HG03460 (cell line): ENCODE measurements at regions not wholly inside any gene's neighbourhood (a gene's known extent, or its start where the extent isn't known, plus 50 kb on each side); places are given as distances from the start of the nearest gene placed in this dataset.

ENCODE experiments used
- ATAC-seq: cut with Tn5 transposase; IDR thresholded peaks from one replicate; pipeline ENCODE4 v1.9.1; 2021; ENCODE audit not compliant: unreplicated experiment

DNA sequence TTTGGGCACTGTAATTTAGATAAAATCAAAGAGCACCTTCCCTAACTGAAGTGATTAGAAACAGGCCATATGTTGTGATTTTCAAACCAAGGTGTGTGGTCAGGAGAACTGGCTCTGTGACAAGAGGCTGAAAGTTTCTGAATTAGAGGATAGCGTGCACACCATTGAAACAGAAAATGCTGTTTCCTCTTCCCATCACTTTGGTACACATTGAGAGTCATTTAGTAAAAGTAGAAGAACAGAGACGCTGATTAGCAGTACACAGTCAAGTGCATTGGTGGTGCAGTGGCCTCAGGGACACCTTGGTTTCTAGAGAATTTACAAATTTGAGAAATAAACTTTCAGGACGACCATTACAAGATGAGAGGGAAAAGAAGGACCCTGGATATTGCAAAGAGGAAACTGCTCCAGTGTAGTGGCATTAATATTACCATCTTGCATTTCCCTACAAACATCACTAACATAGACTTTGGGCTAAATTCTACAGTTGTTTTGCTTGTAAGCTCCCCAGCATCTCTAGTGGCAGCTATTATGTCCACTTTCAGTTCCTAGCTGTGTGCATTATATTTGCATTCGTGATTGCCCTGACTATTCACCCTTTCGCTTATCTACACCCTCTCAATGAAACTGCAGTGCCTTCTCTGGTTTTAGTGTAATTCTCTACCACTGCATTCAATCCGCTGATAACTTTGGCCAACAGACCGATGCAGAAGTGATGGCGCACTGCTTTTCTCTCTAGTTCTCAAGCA is 728.1 kb upstream of the GRM7 start:
- ATAC-seq = no peak

DNA sequence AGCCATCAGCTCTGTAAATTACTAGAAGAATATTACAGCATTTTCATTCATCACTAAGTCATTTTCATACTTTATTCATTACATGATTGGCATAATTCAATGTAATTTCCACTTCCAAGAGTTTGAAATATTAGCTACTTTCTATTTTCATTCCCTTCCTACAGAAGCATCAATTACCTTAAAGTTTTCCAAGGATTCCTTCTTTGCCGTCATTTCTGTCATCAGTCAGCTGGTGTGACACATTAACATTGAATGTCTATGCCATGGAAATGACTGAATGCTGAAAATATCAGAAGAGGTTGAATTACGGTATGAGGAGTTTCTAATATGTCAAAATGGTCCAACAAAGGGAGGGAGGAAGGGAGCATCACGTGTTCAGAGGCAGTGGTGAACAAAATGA is 718.2 kb upstream of the GRM7 start:
- ATAC-seq = no peak

DNA sequence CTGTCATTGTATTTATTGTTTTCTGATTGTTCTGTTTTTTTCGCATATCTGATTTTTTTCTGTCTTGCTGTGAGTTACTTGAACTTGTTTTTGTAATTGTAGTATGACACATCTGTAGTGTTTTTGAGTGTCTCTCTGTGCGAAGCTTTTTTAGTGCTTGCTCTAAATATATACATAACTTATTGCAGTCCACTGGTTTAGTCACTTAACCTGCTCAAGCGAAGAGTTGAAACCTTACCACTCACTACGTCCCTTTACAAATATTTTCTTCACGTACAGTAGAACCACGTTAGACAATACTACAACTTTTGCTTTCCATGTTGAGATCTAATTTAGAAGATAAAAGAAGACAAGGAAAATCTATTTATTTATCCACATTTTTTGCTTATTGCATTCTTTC is 713.0 kb upstream of the GRM7 start:
- ATAC-seq = no peak

DNA sequence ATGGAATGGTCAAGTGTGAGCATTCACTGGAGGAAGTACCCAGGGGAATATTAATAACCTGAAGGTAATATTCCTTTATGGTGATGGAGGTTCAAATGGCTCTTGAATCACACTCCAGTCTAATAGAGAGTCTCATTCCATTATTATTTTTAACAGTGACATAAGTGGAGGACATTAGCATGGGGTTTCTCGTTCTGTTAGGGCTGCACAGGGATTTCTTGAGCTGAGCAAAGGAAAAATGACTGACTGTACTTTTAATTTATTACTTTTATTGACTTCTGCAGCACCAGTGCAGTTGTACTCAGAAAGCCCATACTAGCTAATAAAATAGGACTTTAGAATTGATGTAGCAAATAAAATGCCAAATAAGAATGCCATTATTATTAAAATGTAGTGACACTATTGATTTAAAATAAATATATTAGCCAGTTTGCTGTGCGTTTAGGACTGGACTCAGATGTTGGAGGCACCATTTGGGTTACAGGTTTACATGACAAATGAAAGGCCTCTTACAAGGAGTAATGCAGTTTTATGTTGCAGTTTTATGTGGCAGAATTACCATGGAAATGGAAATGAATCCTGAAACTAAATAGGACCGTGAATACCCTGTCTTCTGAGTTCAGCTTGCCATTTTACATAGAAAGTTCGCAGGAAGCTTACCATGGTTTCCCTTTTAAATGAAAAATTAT is 705.1 kb upstream of the GRM7 start:
- ATAC-seq = no peak

DNA sequence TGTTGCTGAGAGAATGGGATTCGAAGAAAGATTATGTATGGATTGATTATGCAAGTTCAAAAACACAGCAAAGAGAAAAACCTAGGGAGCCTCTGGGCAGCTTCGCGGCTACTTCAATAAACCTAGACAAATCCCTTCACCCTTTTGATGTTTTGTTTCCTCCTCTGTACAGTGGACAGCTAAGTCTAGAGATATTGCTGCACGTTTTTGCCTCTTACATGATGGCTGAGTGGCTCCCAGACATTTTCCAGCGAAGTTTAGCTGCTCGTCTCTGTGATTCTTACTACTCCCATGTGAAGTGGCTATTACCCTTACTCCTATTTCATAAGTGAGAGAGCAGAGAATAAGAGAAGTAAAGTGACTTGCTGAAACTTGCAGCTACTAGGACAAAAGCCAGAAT is 695.0 kb upstream of the GRM7 start:
- no peak for ATAC-seq

DNA sequence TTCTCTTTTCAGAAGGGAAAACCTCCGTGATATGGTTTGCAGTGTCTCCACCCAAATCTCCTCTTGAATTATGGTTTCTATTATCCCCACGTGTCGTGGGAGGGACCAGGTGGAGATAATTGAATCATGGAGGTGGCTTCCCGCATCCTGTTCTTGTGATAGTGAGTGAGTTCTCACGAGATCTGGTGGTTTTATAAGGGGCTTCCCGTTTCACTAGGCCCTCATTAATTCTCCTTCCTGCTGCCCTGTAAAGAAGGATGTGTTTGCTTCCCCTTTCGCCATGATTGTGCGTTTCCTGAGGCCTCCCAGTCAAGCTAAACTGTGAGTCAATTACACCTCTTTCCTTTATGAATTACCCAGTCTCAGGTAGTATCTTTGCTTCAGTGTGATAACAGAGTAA is 692.7 kb upstream of the GRM7 start:
- no peak for ATAC-seq

DNA sequence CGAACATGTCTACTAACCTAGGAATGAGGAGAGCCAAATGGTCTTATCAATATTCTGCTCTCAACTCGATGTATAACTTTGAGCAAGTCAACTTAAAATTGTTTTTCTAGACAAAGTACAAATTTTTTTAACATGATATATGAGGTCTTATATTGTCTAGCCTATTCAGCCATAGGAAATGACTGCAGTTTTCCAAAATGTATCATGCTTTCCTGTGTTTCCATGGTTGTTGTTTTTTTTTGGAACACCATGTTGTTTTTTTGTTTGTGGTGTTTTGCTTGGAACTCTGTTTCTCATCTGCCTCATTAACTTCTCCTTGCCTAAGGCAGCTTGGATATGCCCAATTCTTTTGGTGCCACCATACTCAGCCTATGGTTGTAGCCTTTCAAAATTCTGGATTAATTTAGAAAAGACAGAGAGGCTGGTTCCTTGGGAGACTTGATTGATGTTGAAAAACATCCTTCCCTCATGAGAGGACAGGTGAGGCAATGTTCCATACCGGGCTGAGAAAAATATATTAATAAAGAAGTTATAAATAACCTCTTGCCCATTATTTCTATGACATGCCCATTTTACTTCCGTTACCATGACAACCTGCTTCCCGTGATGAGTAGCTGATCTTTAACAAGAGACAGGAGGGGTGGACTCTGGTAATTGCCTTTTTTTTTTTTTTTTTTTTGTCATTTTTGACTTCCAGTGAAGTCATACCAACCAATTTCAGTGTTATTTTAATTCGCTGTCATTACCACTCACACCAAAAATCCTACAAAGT is 687.9 kb upstream of the GRM7 start:
- ATAC-seq = no peak

DNA sequence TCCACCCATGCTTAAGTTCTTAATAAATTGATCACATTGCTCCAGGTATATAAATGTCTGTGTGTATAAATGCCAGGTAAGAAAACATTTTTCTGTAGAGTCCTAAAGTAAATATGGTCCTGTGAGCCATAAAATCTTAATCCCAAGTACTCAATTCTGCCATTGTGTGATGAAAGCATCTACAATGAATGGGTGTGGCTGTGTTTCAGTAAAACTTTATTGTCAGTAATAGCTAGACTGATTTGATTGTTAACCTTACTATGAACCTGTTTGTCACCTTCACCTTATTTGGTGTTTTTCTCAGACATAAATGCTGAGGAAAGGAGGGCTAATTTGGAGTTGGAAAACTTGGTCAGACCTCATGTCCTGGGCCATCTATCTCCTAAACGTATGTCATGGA is 683.5 kb upstream of the GRM7 start:
- ATAC-seq = no peak

DNA sequence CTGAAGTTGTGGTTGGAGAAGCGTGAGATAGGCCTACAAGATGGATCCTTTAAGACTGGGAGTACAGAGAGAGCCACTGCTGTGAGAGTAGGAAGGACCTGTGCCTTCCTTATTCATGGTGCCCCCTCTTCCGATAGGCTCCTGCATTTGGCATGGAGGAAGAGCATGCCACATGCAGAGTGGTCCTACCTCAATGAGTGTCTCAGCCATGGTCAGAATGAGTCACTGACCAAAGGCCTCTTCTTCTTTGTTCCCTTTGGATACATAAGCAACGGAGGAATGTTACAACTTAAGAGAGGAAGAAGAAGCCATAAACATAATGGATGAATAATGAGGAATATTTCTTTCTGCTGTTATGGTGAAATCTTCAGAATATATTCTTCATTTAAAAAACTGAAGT is 681.2 kb upstream of the GRM7 start:
- no peak for ATAC-seq

DNA sequence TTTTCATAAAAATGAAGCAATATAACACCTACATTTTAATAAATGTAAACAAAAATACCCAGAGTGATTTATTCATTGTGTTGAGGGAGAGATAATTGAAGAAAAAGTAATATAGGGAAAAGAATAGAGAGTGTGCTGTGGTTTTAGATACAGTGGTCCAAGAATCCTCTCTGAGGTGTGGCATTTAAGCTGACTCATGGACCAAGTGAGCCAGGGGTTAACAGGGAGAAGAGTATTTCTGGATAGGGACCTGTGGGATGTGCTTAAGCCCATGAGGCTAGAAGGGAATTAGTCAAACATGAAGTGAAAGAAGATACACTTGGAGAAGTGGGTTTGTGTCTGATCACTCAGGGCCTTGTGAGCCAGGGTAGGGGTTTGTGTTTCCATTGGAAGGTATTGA is 680.7 kb upstream of the GRM7 start:
- ATAC-seq = no peak

DNA sequence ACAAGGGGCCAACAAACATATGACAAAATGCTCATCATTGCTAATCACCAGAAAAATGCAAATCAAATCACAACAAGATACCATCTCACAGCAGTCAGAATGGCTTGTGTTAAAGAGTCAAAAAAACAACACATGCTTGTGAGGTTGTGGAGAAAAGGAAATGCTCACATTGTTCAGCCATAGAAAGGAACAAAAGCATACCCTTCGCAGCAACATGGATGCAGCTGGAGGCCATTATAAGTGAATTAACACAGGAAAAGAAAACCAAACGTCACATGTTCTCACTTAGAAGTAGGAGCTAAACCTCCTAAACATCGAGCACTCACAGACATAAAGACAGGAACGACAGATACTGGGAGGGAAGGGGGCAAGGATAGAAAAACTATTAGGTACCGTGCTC is 678.4 kb upstream of the GRM7 start:
- ATAC-seq = no peak

DNA sequence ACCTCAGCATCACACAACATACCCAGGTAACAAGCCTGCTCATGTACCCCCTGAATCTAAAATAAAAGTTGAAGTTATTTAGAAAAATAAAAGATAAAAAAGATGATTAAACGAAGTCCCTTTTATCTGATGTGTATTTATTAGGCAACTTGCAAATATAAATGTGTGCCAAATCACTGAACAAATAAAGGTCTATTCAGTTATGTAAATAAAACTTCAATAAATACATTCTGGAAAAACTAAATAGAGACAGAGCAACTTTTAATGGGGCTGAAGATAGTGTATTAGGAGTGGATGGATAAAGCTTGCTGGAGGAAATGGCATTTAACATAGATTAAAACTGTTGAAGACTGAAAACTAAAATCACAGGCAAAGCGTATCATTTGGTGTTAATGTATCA is 678.0 kb upstream of the GRM7 start:
- ATAC-seq = no peak

DNA sequence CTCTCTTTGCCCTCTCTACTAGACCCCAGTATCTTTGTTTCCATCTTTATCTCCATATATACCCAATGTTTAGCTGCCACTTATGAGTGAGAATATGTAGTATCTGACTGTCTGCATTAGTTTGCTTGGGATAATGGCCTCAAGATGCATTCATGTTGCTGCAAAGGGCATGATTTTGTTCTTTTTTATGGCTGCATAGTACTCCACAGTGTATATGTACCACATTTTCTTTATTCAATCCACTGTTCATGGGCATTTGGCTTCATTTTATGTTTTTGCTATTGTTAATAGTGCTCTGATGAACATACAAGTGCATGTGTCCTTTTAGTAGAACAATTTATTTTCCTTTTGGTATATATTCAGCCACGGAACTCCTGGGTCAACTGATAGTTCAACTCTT is 671.5 kb upstream of the GRM7 start:
- no peak for ATAC-seq

DNA sequence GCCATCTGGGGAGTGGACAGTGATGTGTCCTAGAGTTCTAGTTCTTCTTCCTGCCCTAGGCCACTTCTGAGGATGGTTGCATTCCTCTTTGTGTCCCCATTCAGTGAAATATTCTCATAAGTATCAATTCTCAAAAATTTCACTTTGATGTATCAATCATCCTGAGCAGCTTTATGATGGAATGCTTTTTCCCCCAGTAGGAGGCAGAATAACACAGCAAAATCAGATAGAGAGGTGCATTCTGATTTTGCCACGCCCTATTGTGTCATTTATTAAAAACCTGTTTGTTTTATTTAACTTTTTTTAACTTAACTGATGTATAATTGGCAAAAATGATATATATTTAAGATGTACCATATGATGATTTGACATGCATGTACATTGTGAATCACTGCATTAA is 656.0 kb upstream of the GRM7 start:
- no peak for ATAC-seq

DNA sequence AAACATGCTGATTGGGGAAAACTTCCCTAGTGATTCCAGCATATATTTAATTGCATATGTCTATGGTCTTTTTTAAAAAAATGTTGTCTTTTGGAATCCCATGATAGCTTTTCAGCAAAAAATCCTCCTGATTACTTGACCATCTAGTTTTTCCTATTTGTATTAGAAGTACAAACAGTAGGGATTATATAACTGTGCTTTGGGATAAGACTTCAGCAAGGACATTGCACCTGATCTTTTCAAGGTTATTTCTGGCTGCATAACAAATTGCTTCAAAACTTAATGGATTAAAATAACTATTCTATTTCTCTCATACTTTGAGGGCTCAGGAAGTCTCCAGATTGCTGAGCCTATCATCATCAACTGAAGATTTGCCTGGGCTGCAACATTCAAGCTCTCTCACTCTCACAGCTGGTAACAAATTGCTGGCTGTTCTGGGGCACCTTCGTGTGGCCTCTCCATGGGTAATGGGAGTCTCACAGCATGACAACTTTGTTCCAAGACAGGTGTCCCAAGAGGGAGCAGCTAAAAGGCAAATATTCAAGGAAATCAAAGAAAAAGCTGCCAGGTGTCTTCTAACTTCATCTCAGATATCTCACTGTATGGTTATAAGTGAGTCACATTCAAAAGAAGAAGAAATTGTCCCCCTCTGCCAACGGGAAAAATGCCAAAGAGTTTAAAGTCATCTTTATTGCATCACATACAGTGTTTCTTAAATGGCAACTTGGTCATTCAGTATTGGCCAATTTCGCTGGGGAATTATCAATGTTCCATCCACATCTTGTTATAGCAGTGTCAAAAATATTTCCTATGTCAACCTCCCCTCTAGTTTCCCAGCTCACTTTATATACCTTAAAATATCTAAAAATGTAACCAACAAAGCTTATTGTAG is 644.5 kb upstream of the GRM7 start:
- no peak for ATAC-seq

DNA sequence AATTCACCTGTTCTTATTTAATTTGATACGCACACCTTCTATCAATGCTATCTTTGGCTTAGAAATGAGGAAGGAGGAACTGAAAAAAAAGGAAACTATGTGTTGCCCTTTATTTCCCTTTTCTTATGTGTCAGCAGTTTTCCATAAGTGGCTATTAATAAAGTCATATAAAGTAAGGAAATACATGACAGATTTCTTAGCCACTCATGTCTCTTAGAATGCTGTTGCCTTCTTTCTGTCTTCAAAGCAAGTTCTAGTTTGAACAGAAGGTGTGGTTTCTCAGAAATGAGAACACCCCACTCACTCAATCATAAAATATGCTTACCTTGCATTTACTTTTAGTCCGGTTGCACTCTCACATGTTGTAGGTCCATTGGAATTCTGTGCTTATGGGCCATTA is 640.5 kb upstream of the GRM7 start:
- ATAC-seq = no peak

DNA sequence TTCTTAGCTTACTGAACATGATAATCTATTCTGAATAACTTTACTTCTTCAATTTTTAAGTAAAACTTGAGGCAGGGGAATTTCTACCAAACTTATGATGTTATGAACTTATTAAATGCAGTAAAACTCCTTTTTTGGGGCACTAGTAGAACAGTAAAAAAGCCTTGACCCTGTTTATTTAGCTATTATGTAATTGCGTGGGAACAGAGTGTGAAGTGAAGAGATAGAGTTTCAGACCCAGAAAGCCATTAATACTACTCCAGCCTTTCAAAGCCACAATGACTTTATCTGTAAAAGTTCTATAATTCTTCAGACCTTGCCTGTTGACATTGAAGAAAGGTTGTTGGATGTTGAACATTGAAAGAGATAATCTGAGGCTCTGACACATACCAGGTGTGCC is 638.8 kb upstream of the GRM7 start:
- no peak for ATAC-seq

DNA sequence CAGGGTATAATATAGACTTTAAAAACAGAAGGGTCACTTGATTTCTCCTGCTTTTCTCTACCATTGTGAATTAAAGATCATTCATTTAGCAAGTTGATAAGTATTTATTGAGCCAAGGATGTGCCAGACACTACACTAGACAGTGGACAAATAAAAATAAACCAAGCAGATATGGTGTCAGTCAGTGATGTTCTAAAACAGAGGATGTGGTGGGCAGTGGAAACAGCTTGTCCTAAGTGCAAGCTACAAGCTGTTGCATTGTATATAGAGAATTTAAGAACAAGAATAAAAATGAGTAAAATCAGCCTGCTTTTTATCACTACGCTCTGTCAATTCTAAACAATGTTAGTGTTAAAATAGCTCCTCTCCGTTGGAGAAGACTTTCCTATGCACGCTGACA is 637.3 kb upstream of the GRM7 start:
- no peak for ATAC-seq

DNA sequence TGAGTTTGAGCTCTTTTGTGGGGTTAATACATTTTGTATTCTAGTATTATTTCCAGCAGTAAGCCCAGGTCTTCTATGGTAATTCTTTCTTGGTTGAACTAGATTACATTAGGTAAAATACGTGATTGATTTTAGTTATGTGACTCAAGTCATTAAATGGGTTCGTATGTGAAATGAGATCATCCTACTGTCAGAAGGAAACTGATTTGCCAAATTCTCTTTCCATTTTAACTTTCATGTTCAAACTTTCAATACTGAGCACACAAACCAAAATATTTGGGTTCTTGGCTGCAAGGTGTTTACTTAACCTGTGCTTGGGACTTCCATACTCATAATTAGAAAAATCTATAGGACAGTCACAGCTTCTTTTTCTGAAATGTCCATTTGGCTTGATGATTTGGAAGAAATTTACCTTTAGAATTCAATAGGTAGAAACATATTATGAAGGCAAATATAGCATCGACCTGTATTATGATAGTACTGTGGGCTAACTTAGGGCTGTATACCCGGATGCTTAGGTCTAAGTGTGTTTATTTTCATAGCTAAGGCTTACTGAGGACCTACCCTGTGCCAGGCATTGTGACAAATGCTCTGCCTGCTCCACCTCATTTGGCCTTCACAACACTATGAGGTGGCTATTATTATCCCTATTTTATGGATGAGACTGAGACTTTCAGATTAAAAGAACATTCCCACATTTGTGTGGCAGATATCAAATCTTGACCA is 631.8 kb upstream of the GRM7 start:
- peak; percentile 39 for ATAC-seq

DNA sequence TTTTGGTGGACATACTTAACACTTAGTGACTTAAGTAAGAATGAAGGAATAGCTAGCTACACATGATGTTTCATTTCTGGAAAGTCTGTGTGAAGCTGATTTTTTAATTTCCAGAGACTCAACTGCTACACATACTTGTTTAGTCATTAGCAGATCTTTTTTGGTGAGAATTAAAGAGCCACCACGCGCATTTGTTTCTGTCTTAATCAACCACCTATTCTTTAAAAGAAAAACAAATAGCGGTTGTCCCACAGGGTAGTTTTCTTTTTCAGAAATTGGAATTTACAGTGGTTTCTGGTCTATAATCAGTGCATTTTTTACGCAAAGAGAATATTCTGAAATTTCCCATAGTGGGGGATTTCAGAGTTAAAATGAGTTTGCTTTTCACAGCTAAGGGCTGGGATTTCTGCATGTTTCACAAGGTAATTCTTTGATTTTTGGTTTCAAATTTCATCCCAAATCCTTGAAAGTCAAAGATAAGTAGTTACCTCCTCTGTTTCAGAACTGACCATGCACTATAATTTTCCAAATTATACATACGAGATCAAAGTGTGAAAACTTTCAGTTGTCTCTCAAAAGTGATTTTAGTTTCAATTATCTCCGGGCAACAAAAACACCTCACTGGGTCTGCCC is 631.0 kb upstream of the GRM7 start:
- ATAC-seq = no peak
